ENCODE measurements at regions not wholly inside any gene's neighbourhood (a gene's known extent, or its start where the extent isn't known, plus 50 kb on each side); places are given as distances from the start of the nearest gene placed in this dataset.

DNA sequence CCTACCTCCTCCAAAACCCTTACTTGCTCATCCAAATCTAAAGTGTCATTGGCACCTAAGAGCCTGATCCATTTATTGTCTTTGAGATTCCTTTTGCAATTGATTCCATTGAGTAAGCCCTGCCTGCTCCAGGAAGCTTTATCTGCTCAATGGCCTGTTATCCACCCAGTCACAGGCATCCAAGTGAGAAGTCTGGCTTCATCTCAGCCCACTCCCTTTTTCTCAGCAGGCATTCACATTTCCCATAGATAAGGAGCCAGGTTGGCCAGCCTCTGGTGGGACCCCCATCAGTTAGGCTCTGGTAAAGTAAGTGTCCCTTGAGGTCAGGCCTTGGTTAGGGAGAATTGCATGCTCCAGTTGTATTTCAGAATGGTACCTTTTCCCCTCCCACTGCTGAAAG lies 396.2 kb upstream of the ST6GAL2 start (continued):
- TF ChIP-seq ZNF263 (CRISPR knock-in tag; IDR thresholded peaks at IDR 0.05; ENCODE audit: low read depth) = no peak
- TF ChIP-seq, protein P1, sequence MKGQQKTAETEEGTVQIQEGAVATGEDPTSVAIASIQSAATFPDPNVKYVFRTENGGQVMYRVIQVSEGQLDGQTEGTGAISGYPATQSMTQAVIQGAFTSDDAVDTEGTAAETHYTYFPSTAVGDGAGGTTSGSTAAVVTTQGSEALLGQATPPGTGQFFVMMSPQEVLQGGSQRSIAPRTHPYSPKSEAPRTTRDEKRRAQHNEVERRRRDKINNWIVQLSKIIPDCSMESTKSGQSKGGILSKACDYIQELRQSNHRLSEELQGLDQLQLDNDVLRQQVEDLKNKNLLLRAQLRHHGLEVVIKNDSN (CRISPR knock-in tag; IDR thresholded peaks at IDR 0.05) = no peak
- no peak for TF ChIP-seq GABPB1 (CRISPR knock-in tag; IDR thresholded peaks at IDR 0.05)
- TF ChIP-seq, protein P2, sequence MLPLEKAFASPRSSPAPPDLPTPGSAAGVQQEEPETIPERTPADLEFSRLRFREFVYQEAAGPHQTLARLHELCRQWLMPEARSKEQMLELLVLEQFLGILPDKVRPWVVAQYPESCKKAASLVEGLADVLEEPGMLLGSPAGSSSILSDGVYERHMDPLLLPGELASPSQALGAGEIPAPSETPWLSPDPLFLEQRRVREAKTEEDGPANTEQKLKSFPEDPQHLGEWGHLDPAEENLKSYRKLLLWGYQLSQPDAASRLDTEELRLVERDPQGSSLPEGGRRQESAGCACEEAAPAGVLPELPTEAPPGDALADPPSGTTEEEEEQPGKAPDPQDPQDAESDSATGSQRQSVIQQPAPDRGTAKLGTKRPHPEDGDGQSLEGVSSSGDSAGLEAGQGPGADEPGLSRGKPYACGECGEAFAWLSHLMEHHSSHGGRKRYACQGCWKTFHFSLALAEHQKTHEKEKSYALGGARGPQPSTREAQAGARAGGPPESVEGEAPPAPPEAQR (CRISPR knock-in tag; IDR thresholded peaks at IDR 0.05) = no peak

DNA sequence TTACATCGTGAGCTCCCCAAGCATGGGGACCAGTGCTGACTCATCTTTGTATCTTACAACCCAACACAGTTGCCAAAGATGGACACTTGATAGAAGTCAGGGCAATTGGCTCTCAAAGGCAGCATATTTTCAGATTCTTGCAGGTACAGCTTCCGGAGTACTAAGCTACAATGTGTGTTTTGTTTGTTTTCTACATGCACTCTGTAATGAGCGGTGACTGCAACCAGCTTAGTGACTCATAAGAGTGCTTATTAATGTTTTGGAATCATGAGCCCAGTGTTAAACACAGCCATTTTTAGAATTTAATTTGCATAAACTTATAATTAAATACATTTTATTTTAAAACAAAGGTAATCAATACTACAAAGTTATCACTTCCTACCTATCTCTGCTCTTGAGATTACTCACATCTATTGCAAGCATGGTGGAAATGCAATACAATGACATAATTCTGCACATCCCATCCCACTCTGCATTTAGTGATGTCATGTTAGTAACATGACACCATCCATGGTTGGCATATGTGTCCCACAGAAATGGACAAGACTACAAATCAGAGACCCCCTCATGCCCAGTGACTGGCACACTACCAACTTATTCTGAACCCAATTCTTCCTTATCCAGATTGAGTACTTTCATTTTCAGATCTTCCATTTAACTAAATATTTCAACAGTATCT lies 399.8 kb upstream of the ST6GAL2 start:
- Mint-ChIP-seq H3K36me3 (no peaks in the 10 kb centered on the region), H3K4me1 (no peaks in the 10 kb centered on the region), H3K27me3 (ENCODE audit: low read depth) (no peaks in the 10 kb centered on the region), H3K27ac (no peak overlapping the region), H3K4me3 (no peak overlapping the region), H3K9me3 (no peaks in the 10 kb centered on the region)
- POLR2A ChIA-PET = no interaction called here
- DNase-seq (ENCODE audit: low spot score) = no peak
- CTCF ChIA-PET = no interaction called here
- no peak for ATAC-seq
- no peak for TF ChIP-seq OVOL2 (CRISPR knock-in tag; IDR thresholded peaks at IDR 0.05; ENCODE audit: borderline replicate concordance)

DNA sequence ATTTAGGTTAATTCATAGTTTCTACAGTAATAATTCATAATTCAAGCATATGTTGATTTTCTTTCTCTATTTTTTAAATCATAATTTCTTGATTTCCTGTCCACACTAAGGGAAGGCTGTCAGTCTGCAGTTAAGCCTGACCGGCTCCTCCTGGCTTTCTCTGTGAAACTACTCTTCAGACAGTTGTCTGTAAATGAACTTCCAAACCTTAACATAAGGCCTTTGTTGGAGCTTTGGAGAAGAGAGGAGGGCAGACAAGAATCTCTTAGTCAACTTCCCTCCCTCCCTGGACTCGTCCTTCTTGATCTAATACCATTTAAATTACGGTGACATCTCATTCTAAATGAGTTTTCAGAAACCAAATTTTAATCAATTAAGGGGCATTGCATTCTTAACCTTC lies 404.1 kb upstream of the ST6GAL2 start:
- Mint-ChIP-seq H3K9me3 (peaks cover 1% of the 10 kb centered on the region; the same call in 1 of the 2 replicates), H3K27ac (no peak overlapping the region), H3K27me3 (ENCODE audit: low read depth) (no peaks in the 10 kb centered on the region), H3K36me3 (peaks cover under 1% of the 10 kb centered on the region; the same call in 1 of the 2 replicates), H3K4me1 (no peaks in the 10 kb centered on the region), H3K4me3 (no peak overlapping the region)
- DNase-seq (ENCODE audit: low spot score) = no peak
- no peak for TF ChIP-seq ZNF396 (CRISPR knock-in tag; IDR thresholded peaks at IDR 0.05; ENCODE audit: borderline replicate concordance)
- TF ChIP-seq GABPB1 (CRISPR knock-in tag; IDR thresholded peaks at IDR 0.05) = no peak
- TF ChIP-seq EMX1 (CRISPR knock-in tag; IDR thresholded peaks at IDR 0.05) = no peak
- TF ChIP-seq, protein P3, sequence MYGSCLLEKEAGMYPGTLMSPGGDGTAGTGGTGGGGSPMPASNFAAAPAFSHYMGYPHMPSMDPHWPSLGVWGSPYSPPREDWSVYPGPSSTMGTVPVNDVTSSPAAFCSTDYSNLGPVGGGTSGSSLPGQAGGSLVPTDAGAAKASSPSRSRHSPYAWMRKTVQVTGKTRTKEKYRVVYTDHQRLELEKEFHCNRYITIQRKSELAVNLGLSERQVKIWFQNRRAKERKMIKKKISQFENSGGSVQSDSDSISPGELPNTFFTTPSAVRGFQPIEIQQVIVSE (CRISPR knock-in tag; IDR thresholded peaks at IDR 0.05; ENCODE audit: borderline replicate concordance) = no peak
- no peak for TF ChIP-seq JUN (CRISPR knock-in tag; IDR thresholded peaks at IDR 0.05)
- TF ChIP-seq, protein P4, sequence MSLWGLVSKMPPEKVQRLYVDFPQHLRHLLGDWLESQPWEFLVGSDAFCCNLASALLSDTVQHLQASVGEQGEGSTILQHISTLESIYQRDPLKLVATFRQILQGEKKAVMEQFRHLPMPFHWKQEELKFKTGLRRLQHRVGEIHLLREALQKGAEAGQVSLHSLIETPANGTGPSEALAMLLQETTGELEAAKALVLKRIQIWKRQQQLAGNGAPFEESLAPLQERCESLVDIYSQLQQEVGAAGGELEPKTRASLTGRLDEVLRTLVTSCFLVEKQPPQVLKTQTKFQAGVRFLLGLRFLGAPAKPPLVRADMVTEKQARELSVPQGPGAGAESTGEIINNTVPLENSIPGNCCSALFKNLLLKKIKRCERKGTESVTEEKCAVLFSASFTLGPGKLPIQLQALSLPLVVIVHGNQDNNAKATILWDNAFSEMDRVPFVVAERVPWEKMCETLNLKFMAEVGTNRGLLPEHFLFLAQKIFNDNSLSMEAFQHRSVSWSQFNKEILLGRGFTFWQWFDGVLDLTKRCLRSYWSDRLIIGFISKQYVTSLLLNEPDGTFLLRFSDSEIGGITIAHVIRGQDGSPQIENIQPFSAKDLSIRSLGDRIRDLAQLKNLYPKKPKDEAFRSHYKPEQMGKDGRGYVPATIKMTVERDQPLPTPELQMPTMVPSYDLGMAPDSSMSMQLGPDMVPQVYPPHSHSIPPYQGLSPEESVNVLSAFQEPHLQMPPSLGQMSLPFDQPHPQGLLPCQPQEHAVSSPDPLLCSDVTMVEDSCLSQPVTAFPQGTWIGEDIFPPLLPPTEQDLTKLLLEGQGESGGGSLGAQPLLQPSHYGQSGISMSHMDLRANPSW (CRISPR knock-in tag; conservative IDR thresholded peaks at IDR 0.05; ENCODE audit: low read depth) = no peak
- CTCF ChIA-PET = no interaction called here
- ATAC-seq = no peak
- POLR2A ChIA-PET = no interaction called here

DNA sequence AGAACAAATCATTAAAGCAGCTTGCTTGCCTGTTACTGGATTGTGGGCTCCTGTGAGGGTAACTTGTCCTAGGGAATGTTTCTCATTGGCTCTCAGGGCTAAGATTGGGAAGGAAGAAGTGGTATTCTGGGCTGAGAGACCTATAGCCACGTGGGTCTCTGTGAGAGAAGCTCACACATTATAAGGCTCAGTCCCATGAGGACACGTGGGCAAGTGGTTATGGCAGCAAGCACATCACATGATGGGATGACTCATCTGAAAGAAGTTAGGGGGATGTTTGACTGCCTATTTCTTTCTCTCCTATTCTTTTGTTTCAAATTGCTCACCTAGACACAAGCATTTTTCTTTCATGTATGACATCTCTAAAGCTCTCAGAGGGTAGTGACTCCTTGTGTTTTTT lies 418.0 kb upstream of the ST6GAL2 start:
- Mint-ChIP-seq H3K27me3 (ENCODE audit: low read depth) (no peaks in the 10 kb centered on the region), H3K9me3 (peaks cover 17% of the 10 kb centered on the region), H3K36me3 (peaks cover 8% of the 10 kb centered on the region), H3K4me3 (no peak overlapping the region), H3K27ac (no peak overlapping the region), H3K4me1 (no peaks in the 10 kb centered on the region)
- ChIA-PET POLR2A (no interaction called here), CTCF (no interaction called here)
- ATAC-seq = no peak
- TF ChIP-seq KAT7 (CRISPR knock-in tag; IDR thresholded peaks at IDR 0.05; ENCODE audit: borderline replicate concordance) (no peak), EMX1 (CRISPR knock-in tag; IDR thresholded peaks at IDR 0.05) (no peak), CREM (CRISPR knock-in tag; IDR thresholded peaks at IDR 0.05) (no peak), GABPB1 (CRISPR knock-in tag; IDR thresholded peaks at IDR 0.05) (no peak), SMAD4 (CRISPR knock-in tag; IDR thresholded peaks at IDR 0.05) (no peak)
- no peak for DNase-seq (ENCODE audit: low spot score)
